GM19438 (cell line): ENCODE measurements at regions not wholly inside any gene's neighbourhood (a gene's known extent, or its start where the extent isn't known, plus 50 kb on each side); places are given as distances from the start of the nearest gene placed in this dataset.

Source experiments
- ATAC-seq: cut with Tn5 transposase; IDR thresholded peaks from one replicate; pipeline ENCODE4 v1.9.1; 2021; ENCODE audit warnings: low read depth; ENCODE audit not compliant: unreplicated experiment

DNA sequence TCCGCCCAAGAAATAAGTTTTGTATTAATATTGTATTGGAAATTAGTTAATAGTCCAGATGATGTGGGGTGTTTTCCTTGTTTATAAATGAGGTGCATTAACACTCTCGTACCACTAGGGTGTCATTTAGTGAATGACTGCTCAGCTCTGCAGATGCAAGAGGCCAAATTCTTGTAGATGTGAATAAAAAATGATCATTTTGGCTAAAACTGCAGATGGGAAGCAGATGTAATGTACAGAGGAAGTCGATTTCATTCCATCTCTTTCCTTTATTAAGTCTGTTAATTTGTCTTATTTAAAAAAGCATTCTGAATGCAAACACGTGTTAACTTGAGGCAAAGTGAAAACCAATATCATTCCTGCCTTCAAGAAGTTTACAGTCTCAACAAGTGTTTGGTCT is 108.1 kb downstream of the DHX15 start:
- ATAC-seq: no peak

DNA sequence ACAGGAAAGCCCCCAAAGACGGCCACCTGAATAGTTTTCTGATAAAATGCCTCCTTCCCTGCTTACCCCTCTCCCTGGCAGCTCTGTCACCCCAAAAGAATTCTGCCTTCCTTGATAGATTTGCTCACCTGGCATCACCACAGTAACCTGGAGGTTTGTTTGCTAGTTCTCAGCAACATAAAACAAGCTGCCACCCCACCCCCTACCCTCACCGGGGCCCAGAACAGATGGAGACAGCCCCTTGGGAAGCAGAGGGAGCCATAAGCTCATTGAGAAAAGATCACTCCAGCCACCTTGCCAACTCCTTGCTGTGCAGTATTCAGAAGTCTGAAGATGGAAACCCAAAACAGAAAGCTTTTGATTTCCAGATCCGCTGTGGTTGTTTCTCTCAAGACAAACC is 108.6 kb downstream of the DHX15 start:
- no peak for ATAC-seq

DNA sequence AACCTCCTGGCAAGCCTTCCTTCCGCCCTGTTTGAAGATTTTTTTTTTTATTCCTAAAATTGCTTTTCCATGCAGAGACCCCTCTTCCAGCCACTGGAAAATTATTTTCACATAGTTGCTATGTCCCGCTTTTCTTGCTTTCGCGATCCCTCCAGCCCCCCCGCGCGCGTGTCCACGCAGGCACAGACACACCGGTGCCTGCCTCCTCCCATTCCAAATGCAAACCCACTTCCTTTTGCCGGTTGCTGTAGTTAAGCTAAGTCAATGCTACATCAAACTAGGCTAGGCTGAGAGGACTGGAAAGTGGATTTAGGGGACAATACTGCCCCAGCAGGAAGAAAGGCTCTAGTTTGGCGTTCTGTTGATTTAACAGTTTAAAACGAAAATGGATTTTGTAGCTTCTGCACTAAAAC is 111.0 kb downstream of the DHX15 start:
- no peak for ATAC-seq

- peak; percentile 70 for ATAC-seq
Measured at GRCh38 chr4:24472514-24473308, 111.6 kb downstream of the DHX15 start.

DNA sequence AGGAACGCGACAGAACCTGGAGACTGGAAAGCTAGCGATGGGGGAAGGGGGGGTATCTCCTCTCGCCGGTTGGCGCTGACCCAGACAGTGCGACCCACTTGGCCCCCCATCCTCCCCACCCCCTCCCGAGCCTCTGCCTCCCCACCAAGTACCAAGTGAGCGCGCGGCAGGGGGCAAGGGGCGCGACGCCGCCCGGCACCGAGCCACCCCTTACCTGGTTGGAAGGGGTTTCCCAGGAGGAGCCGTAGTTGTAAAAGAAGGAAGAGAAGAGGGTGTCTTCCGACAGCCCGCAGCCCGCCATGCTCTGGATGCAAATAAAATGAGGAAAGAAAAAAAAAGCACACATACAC is 112.2 kb downstream of the DHX15 start:
- ATAC-seq: no peak

DNA sequence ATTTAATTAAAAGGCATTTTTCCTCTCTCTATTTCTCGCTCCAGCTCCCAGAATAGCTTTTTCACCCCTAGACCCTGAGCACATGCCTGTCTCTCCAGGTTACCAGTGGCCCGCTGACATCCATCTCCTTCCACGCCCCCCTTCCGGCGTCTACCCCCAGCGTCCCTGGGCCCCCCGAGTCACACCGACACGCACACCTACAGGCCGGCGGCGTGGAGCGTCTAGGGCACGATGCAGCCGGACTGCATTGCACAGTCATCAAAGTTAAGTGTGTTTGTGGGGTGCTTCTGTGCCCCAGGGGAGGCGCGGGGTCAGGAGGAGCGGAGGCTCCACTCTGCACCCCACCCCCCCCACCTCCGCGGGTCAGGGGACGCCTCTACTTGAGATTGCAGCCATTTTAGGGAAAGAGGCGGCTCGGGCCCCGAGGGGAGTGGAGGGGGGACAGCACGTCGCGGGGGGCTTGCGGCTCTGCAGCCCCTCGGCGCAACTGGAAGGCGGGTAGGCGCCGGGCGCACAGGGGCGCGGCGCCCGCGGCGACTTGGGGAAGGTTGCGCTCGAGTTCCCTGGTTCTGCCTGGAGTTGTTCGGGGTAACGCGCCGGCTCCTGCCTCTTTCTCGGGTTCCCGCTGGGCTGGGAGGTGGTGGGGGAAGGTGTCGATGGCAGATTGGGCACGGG is 112.7 kb downstream of the DHX15 start:
- no peak for ATAC-seq

DNA sequence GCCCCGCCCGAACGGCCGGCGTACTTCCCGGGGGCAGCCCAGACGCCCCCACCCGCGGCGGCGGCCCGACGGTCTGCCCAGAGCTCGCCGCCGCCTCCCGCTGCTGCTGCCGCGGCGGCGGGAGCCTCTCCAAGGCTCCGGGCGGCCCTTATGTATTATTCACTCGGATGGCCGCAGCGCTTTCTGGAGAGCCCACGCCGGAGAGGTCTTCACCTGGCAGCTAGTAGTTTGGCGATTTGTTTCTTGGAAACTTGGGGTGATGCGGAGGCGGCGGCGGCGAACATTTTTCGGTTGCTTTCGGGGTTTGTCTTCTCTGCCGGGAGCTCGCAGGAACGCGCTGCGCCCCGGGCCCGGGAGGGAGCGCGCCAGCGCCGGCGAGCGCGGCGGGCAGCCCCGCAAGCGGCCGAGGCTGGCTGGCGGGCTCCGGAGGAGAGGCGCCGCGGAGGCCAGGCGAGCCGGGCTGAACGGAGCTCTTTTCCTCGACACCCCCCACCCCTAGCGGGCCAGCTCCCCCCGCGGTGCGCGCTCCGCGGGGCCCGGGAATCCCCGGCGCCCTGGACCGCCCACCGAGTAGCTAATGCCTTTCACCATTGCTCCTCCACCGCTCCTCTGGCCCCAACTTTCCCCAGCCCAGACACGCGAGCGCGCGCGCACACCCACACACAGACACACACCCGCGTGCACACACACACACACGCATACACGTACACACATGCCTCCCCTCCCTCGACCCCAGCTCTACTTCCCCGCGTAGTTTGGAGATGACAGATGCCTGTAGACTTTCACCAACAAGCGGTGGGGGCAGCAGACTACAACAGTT is 113.5 kb downstream of the DHX15 start:
- ATAC-seq: no peak

- no peak for ATAC-seq
Measured at GRCh38 chr4:24468071-24468470, 116.3 kb downstream of the DHX15 start.

- no peak for ATAC-seq
Measured at GRCh38 chr4:24464566-24464965, 119.8 kb downstream of the DHX15 start.

GRCh38 chr4:24456431-24456830 is 127.9 kb downstream of the DHX15 start:
- ATAC-seq: no peak

- ATAC-seq: no peak
Measured at GRCh38 chr4:24453951-24454350, 130.4 kb downstream of the DHX15 start.

DNA sequence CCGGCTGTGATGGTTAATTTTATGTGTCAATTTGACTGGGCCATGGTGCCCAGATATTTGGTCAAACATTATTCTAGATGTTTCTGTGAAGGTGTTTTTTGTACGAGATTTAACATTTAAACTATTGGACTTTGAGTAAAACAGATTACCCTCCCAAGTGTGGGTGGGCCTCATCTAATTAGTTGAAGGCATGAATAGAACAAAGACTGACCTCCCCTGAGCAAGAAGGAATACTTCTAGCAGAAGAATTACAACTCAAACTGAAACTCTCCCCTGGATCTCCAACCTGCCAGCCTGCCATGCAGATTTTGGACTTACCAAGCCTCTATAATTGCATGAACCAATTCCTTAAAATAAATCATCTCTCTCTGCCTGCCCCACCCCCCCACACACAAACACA is 132.5 kb downstream of the DHX15 start:
- ATAC-seq: no peak

GRCh38 chr4:24443200-24443599 is 141.2 kb downstream of the DHX15 start:
- no peak for ATAC-seq

- no peak for ATAC-seq
Measured at GRCh38 chr4:24440765-24441164, 143.6 kb downstream of the DHX15 start.

GRCh38 chr4:24434241-24434640 is 150.1 kb downstream of the DHX15 start:
- no peak for ATAC-seq

- no peak for ATAC-seq
Measured at GRCh38 chr4:24433515-24434214, 150.7 kb downstream of the DHX15 start.

DNA sequence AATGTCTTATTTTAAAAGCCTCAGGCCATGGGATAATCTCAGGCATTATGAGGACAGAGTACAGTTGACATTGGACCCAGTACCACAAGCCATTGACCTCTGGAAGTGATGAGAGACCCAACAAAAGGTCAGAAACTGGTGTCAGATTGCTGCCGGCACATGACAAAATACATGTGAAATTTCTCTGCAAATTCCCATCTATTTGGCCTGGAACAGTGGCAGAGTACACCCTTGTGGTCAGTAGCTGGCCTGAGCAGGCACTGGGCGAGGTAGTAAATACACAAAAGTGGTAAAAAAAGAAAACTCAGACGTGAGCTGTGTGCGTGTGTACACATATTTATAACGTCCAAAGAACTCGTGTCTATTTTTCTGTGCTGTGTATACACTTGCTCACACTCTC is 155.5 kb downstream of the DHX15 start:
- no peak for ATAC-seq

GRCh38 chr4:24426557-24426956 is 157.8 kb downstream of the DHX15 start:
- ATAC-seq: no peak

DNA sequence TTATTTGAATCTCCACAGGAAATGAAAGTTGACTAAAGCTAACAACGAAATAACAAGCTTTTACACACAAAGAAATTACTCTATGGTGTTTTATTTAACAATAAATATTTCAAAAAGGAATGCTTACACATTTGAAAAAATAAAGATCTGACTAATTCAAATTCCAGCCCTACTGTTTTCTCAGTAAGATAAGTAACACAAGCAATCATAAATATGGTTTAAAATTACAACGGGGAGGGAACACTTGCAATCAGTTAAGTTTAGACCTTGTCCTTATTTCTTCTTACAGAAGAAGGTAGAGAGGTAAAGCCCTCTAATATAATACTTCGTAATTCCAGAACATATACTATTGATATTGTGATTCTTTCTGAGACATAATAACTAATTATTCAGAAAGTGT is 158.5 kb downstream of the DHX15 start:
- ATAC-seq: no peak

- no peak for ATAC-seq
Measured at GRCh38 chr4:24423670-24424069, 160.7 kb downstream of the DHX15 start.

- ATAC-seq: no peak
Measured at GRCh38 chr4:24422644-24423043, 161.7 kb downstream of the DHX15 start.
